Ishikawa (cell line): ENCODE measurements at regions not wholly inside any gene's neighbourhood (a gene's known extent, or its start where the extent isn't known, plus 50 kb on each side); places are given as distances from the start of the nearest gene placed in this dataset.

Experiments used
- CEBPB ChIP-seq: IDR thresholded peaks from 2 replicates; pipeline ENCODE4 v1.6.1; 2012
- CREB1 ChIP-seq: IDR thresholded peaks from 2 replicates; pipeline ENCODE4 v1.6.1; 2012; ENCODE audit warnings: low read depth
- EGR1 ChIP-seq: IDR thresholded peaks from 2 replicates; pipeline ENCODE4 v1.6.1; 2012
- EP300 ChIP-seq: IDR thresholded peaks from 2 replicates; pipeline ENCODE4 v1.6.1; 2012; ENCODE audit warnings: borderline replicate concordance
- FOXM1 ChIP-seq: IDR thresholded peaks from 2 replicates; pipeline ENCODE4 v1.6.1; 2012; ENCODE audit warnings: low read depth, borderline replicate concordance
- MAX ChIP-seq: IDR thresholded peaks from 2 replicates; pipeline ENCODE4 v1.6.1; 2012
- NFIC ChIP-seq: IDR thresholded peaks from 2 replicates; pipeline ENCODE4 v1.6.1; 2012
- RAD21 ChIP-seq: IDR thresholded peaks from 2 replicates; pipeline ENCODE4 v1.6.1; 2012; ENCODE audit warnings: low read depth
- REST ChIP-seq: IDR thresholded peaks from 2 replicates; pipeline ENCODE4 v1.6.1; 2012; ENCODE audit warnings: low read depth, mild to moderate bottlenecking
- TAF1 ChIP-seq: IDR thresholded peaks from 2 replicates; pipeline ENCODE4 v1.6.1; 2012; ENCODE audit warnings: low read depth, mild to moderate bottlenecking
- TCF12 ChIP-seq: IDR thresholded peaks from 2 replicates; pipeline ENCODE4 v1.6.1; 2012; ENCODE audit warnings: low read depth
- TEAD4 ChIP-seq: IDR thresholded peaks from 2 replicates; pipeline ENCODE4 v1.6.1; 2012
- USF1 ChIP-seq: IDR thresholded peaks from 2 replicates; pipeline ENCODE4 v1.6.1; 2012
- YY1 ChIP-seq: IDR thresholded peaks from 2 replicates; pipeline ENCODE4 v1.6.1; 2012; ENCODE audit warnings: low read depth
- ZBTB7A ChIP-seq: IDR thresholded peaks from 2 replicates; pipeline ENCODE4 v1.6.1; 2012; ENCODE audit warnings: low read depth

GRCh38 chr5:138625134-138625533 lies 49.9 kb upstream of the HSPA9 start:
- TF ChIP-seq EP300 (no peak), CEBPB (no peak), YY1 (no peak), ZBTB7A (no peak), CREB1 (no peak), FOXM1 (no peak), USF1 (no peak), MAX (no peak), EGR1 (no peak), REST (no peak), RAD21 (no peak), TEAD4 (no peak), TAF1 (no peak), NFIC (no peak), TCF12 (no peak)
